ENCODE measurements at regions not wholly inside any gene's neighbourhood (a gene's known extent, or its start where the extent isn't known, plus 50 kb on each side); places are given as distances from the start of the nearest gene placed in this dataset.

GRCh38 chr13:50529154-50529882 lies 314.2 kb downstream of the DLEU7 start:
- H3K4me3 ChIP-seq = peak overlapping the region in 1 of 4 donors; percentile 1
- H3K27me3 ChIP-seq = no peaks in the 10 kb centered on the region
- no peaks in the 10 kb centered on the region for H3K36me3 ChIP-seq
- H3K9me3 ChIP-seq = peaks cover 0 to 4% (median under 1%) of the 10 kb centered on the region in 4 donors
- peak overlapping the region in 4 of 5 donors; percentile 5 to 60 (median 34) for H3K27ac ChIP-seq
- peak; percentile 70 to 87 for DNase-seq
- intact Hi-C loops (cut with DNase I; ENCODE audit: low total_unique reads) = no loop called here
- no peak for TF ChIP-seq POLR2A (IDR thresholded peaks at IDR 0.05)
- H3K4me1 ChIP-seq = peaks cover 9 to 31% (median 18%) of the 10 kb centered on the region in 4 donors
- 26 to 34% (median 27%) methylated on average over 12 of the region's 12 CpGs for WGBS, 5 donors

DNA sequence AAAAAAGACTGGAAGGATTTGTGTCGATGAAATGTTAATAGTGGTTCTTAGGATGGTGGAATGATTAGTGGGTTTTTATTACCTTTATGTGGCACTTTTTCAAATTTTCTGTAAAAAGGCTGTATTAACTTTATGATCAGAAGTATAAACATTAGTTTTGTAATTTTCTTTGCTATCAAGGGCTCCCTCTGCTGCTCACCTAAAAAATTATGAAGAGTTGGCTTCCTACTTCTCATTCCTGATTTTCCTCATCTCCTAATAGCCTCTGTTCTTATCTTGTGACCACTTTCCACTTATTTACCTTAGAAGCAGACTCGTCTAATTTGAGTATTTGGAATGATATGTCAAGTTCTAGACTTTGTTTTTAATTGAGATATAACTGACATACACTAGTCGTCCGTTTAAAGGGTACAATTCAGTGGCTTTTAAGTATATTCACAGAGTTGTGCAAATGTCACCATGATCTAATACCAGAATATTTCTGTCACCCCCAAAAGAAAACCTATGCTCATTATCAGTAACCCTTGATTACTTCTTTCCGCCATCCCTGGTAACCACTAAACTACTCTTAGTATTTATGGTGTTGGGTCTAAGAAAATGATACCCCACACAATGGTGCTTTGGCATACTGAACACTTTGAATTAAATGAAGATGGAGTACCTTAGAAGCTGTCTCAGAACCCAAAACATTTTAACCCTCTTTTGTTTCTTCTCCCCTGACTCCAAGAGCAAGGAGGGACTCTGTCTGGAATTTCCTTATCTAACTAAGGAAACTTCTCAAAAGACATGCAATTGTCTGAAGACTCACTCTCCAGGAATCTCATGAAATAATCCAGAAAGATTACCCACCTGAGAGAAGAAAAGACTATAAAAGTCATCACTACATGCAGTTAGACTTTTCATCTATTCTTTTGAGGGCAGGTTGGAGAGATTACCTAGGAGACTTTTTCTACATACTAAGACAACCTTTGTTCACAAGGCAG lies 311.3 kb downstream of the DLEU7 start:
- intact Hi-C loops (cut with DNase I; ENCODE audit: low total_unique reads) = no loop called here
- peak in 1 of 2 donors; percentile 53 for DNase-seq

DNA sequence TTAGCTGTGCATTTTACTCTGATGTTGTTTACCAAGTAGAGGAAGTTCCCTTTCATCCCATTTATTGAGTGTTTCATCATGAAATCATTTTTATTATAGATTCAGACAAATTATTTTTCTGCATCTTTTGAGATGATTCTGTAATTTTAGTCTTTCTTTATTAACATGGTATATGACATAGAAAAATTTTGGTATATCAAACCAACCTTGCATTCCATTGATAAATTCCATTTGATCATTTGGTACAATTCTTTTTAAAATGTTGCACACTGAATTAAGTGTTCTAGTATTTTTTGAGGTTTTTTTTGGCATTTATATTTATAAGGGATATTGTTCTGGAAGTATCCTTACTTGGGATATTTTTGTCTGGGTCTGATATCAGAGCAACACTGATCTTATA lies 308.4 kb downstream of the DLEU7 start:
- no peak overlapping the region for H3K27ac ChIP-seq
- H3K36me3 ChIP-seq = no peaks in the 10 kb centered on the region
- DNase-seq = no peak
- intact Hi-C loops (cut with DNase I; ENCODE audit: low total_unique reads) = no loop called here
- no peaks in the 10 kb centered on the region for H3K27me3 ChIP-seq
- H3K9me3 ChIP-seq = peaks cover 0 to 28% (median 23%) of the 10 kb centered on the region in 4 donors
- peaks cover 0 to under 1% (median under 1%) of the 10 kb centered on the region in 4 donors for H3K4me1 ChIP-seq
- TF ChIP-seq POLR2AphosphoS5 (IDR thresholded peaks at IDR 0.05) = no peak
- TF ChIP-seq POLR2A (IDR thresholded peaks at IDR 0.05) = no peak
- TF ChIP-seq CTCF (IDR thresholded peaks at IDR 0.05) = no peak
- H3K4me3 ChIP-seq = no peak overlapping the region

More for the DNA sequence above, 311.3 kb downstream of the DLEU7 start:
- Histone ChIP-seq H3K27me3 (no peaks in the 10 kb centered on the region), H3K36me3 (no peaks in the 10 kb centered on the region), H3K4me1 (peaks cover 9 to 28% (median 15%) of the 10 kb centered on the region in 4 donors), H3K4me3 (no peak overlapping the region), H3K27ac (no peak overlapping the region), H3K9me3 (peaks cover 0 to 28% (median 17%) of the 10 kb centered on the region in 4 donors)
- TF ChIP-seq CTCF (IDR thresholded peaks at IDR 0.05) (peak in 5 of 7 experiments; percentile 24 to 56 (median 45)), POLR2AphosphoS5 (IDR thresholded peaks at IDR 0.05) (no peak)
- WGBS, 5 donors = 51 to 70% (median 55%) methylated on average over 5 of the region's 5 CpGs

DNA sequence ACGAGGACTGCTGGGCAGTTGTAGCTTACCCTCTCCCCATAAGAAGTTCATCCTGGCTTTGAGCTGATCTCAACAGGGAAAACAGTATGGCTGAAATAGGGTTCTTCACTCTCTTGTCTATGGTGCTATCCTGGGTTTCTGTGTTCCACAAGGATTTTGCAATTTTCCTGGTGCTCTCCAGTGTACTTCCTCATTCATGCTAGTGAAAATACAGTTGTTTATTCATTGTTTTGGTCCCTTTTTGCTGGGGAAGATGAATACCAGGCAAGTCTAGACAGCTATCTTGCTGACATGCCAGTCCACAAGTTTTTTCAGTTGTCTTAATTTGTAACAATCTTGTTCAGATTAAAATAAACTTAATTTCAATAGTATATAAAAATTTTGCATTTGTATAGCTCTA lies 306.5 kb downstream of the DLEU7 start:
- Histone ChIP-seq H3K27me3 (no peaks in the 10 kb centered on the region), H3K4me3 (no peak overlapping the region), H3K27ac (no peak overlapping the region), H3K9me3 (peaks cover 0 to 28% (median 23%) of the 10 kb centered on the region in 4 donors), H3K36me3 (no peaks in the 10 kb centered on the region), H3K4me1 (no peaks in the 10 kb centered on the region)
- no peak for DNase-seq
- WGBS, 5 donors = 90 to 100% (median 100%) methylated on average over 1 of the region's 1 CpG
- no peak for TF ChIP-seq EP300 (IDR thresholded peaks at IDR 0.05)
- no peak for TF ChIP-seq CTCF (IDR thresholded peaks at IDR 0.05)
- no peak for TF ChIP-seq POLR2AphosphoS5 (IDR thresholded peaks at IDR 0.05)
- TF ChIP-seq POLR2A (IDR thresholded peaks at IDR 0.05) = no peak
- intact Hi-C loops (cut with DNase I; ENCODE audit: low total_unique reads) = no loop called here
